NOMO-1 (cell line): ENCODE measurements at regions not wholly inside any gene's neighbourhood (a gene's known extent, or its start where the extent isn't known, plus 50 kb on each side); places are given as distances from the start of the nearest gene placed in this dataset.
"Not testable (repeated sequence)": the region's sequence is repeated elsewhere in the genome, so short reads cannot be mapped to it uniquely, and the experiment has no call there.

Experiments used
- DNase-seq, 2 experiments: peaks; one replicate each; lab custom pipeline; 2025; ENCODE audit not compliant: unreplicated experiment in 2 of 2; lab: John Stamatoyannopoulos, UW

DNA sequence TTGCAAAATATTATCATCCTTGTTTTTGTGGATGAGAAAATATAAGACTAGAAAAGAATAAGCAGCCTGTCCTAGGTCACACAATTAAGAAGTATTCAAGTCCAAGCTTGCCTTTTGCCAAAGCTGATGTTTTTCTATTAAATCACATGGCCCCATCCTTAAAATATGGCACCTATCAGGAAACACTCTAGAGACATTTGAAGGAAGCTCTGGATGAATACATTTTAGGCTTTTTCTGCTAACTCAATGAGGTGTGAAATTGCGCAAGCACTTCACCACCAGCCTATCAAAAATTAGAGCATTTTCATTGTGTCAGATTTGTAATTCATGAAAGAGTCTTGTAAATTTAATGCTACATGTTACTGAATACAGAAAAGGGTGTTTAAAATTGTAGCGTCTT is 251.1 kb upstream of the MAD2L1 start:
- DNase-seq = no peak

DNA sequence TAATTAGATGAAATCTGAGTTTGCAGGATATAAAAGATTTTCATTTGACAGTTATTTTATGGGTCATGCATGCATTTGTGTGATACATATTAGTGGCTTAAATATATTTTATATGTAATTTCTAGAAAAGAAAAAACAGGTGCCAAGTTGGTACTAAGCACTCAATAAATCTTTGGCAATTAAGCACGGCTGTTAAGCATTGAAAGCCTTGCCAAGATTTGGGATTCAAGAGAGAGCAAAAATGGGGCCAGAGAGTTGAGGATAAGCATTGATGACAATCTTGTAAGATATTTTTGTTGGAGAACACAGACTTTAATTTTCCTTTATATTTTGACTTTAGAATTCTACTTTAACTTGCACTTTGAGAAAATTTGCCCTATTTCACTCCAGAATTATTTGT is 249.8 kb upstream of the MAD2L1 start:
- DNase-seq = no peak

DNA sequence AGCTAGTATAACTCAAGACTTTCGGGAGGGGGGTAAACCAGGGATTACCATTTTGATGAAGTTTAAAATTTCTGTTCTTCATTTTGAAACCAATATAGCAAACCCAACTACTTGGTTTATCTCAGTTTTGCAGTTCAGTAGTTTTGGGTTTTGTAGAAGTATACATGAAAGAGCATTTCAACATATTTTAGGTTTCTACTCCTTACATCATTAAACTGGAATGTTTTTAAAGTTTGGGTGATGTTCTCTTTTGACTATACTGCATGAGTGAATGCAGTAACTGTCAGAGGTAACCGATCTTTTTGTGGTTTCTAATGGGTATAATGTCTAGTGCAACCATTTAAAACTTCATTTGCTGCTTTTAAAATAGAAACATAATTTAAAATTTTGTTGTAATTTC is 248.3 kb upstream of the MAD2L1 start:
- no peak for DNase-seq

- DNase-seq = peak; percentile 67 to 87
These were observed 238.2 kb upstream of the MAD2L1 start for GRCh38 chr4:120304801-120305200.

GRCh38 chr4:120299631-120300030 is 233.0 kb upstream of the MAD2L1 start:
- DNase-seq = no peak

GRCh38 chr4:120293341-120293740 is 226.7 kb upstream of the MAD2L1 start:
- no peak for DNase-seq

- DNase-seq = no peak
These were observed 224.9 kb upstream of the MAD2L1 start for GRCh38 chr4:120291541-120291940.

- DNase-seq = no peak
These were observed 223.9 kb upstream of the MAD2L1 start for GRCh38 chr4:120290553-120290952.

- DNase-seq = no peak
These were observed 220.2 kb upstream of the MAD2L1 start for GRCh38 chr4:120286813-120287212.

DNA sequence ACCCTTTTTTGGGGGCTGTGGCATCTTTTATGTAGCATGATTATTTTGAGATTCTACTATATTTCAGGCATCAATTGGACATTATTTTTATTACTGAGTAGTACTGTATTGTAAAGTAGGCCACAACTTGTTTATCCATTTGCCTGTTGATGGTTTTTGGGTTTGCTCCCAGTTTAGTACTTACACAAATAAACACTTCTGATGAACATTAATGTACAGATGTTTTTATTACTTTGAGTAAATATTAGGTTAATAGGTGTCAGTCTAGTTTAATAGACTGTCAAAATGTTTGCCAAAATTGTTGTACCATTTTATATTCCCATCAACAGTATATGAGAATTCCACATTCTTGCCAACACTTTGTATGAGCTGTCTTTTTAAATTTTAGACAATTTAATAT is 214.9 kb upstream of the MAD2L1 start:
- no peak for DNase-seq

GRCh38 chr4:120277391-120277790 is 210.7 kb upstream of the MAD2L1 start:
- DNase-seq = no peak

- DNase-seq = no peak
These were observed 200.0 kb upstream of the MAD2L1 start for GRCh38 chr4:120266602-120267001.

- no peak for DNase-seq
These were observed 197.0 kb upstream of the MAD2L1 start for GRCh38 chr4:120263618-120264017.

DNA sequence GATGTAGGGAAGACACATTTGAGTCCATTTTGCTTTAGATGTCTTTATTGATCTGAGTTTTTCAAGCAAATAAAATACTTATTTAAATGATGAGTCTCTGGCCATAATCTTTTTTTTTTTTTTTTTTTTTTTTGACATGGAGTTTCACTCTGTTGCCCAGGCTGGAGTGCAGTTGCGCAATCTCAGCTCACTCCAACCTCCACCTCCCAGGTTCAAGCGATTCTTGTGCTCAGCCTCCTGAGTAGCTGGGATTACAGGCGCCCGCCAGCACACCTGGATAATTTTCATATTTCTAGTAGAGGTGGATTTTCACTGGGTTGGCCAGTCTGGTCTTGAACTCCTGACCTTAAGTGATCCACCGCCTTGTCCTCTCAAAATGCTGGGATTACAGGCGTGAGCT is 194.5 kb upstream of the MAD2L1 start:
- DNase-seq = no peak

DNA sequence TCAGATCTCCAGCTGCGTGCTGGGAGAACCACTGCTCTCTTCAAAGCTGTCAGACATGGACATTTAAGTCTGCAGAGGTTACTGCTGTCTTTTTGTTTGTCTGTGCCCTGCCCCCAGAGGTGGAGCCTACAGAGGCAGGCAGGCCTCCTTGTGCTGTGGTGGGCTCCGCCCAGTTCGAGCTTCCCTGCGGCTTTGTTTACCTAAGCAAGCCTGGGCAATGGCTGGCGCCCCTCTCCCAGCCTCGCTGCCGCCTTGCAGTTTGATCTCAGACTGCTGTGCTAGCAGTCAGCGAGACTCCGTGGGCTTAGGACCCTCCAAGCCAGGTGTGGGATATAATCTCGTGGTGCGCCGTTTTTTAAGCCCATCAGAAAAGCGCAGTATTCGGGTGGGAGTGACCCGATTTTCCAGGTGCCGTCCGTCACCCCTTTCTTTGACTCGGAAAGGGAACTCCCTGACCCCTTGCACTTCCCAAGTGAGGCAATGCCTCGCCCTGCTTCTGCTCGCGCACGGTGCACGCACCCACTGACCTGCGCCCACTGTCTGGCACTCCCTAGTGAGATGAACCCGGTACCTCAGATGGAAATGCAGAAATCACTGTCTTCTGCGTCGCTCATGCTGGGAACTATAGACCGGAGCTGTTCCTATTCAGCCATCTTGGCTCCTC is 189.6 kb upstream of the MAD2L1 start:
- not testable (repeated sequence) for DNase-seq

- no peak for DNase-seq
These were observed 171.8 kb upstream of the MAD2L1 start for GRCh38 chr4:120238277-120238973.

DNA sequence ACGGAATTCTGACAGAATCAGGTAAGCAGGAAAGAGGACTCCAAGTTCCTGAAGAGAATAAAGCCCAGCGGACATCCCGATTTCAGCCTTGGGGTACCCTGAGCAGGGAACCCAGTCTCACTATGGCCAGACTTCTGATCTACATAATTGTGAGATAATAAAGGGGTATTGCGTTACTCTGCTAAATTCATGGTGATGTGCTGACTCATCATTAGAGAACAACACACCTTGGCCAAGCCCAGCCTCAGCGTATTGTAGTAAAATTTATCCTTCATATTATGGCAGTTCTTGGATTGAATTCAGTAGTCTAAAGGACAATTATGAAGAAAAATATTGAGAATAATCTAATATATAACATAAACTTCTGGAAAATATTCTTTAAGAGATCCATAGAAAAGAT is 170.2 kb upstream of the MAD2L1 start:
- DNase-seq = no peak

DNA sequence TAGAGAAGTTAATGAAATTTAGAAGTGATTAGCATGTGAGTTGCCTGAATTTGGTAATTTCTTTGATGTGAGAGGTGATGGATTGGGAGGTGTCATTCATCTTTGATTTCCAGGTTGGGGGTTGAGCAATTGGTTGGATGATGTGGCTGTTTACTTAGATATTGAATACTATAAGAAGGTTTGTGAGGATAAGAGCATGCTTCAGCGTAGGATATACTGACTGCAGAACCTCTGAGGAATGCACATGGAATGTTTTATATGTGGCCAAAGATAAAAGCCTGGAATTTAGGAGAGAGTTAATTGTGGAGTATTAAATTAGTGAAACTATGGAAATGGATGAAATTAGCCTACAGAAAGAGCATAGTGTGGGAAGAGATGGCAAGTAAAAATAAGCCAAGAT is 165.4 kb upstream of the MAD2L1 start:
- DNase-seq = no peak

DNA sequence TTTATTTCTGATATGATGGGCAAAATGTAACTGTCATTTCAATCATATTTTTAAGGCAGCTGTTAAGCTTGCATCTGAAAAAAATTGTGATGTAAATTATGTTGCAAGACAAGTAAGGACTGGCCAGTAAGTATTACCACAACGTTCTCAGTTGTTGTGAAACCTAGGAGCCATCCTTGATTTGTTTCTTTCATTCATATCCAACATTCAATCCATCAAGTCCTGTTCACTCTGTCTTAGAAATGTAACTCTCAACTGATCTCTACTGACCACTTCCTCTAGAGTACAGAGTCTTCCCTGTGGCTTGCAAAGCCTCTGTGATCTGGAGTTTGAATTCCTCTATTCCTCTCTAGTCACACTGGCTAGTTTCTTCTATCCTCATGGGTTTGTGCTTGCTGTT is 161.4 kb upstream of the MAD2L1 start:
- DNase-seq = peak; percentile 61 to 81

DNA sequence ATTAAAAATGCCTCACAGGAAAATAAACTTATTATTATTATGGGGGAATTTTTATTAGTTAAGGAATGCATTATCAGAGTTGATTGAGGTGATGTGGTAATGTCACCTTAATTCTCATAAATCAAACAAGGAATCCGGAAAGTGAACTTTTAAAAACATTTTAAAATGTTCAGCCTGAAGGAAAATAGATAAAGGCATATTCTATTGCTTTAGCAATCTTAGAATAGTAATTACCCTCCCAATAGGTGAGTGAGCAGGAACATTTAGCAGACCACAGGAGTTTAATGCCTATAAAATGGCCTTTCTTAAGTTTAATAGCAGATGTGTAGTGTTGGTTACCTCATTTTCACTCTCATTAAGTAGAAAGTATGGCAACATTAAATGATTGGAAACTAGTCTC is 160.9 kb upstream of the MAD2L1 start:
- DNase-seq = no peak

DNA sequence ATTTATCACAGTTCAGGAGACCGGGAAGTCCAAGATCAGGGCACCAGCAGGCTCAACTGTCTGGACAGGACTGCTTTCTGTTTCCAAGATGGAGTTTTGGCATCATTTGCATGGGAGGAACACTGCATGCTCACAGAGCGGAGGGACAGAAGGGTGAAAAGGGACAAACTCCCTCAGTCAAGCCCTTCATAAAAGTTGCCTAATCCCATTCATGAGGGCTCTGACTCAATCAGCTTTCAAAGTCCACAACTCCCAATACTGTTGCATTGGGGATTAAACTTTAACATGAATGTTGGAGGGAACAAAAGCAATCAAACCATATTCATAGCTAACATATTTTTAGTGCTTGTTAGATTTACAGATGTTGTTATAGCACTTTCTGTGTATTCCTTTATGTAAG is 158.9 kb upstream of the MAD2L1 start:
- no peak for DNase-seq

DNA sequence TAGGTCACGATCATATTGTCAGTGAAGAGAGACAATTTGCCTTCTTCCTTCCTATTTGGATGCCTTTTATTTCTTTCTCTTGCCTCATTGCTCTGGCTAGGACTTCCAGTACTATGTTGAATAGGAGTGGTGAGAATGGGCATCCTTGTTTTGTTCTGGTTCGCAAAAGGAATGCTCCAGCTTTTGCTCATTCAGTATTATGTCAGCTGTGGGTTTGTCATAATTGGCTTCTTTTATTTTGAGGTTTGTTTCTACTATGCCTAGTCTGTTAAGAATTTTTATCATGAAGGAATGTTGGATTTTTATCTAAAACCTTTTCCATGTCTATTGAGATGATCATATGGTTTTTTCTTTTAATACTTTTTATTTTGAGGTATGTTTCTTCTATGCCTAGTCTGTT is 152.3 kb upstream of the MAD2L1 start:
- no peak for DNase-seq

GRCh38 chr4:120215350-120215749 is 148.7 kb upstream of the MAD2L1 start:
- no peak for DNase-seq
